PC-9 (cell line): ENCODE measurements at regions not wholly inside any gene's neighbourhood (a gene's known extent, or its start where the extent isn't known, plus 50 kb on each side); places are given as distances from the start of the nearest gene placed in this dataset.

Experiments used
- BruUV-seq: library from RNA; stranded (reverse); fragments of 400-500 nt; replicated peaks from 2 replicates; lab custom pipeline; 2021; lab: Mats Ljungman, UMichigan
- CTCF ChIA-PET: fragments of 300-600 bp; sonication (Branson Sonifier 250); formaldehyde crosslinking; loops from one replicate; lab custom pipeline; 2022; ENCODE audit warnings: antibody characterized with exemption; lab: Charles Lee
- POLR2A ChIA-PET: fragments of 300-600 bp; sonication (Branson Sonifier 250); formaldehyde crosslinking; loops from one replicate; lab custom pipeline; 2022; ENCODE audit warnings: antibody characterized with exemption; ENCODE audit not compliant: unreplicated experiment; lab: Charles Lee
- DNase-seq, 2 experiments: peaks; one replicate each; pipeline versions ENCODE4 v3.0.0 to v3.0.0-alpha.2; 2015 to 2022; ENCODE audit warnings: mixed read lengths in 1 of 2
- H2AFZ ChIP-seq: fragments of 200-600 bp; sonication (generic); 2 replicates; pipeline ENCODE4 v1.8.1; 2017; ENCODE audit warnings: antibody characterized with exemption
- H3F3A ChIP-seq: fragments of 200-600 bp; sonication (generic); 2 replicates; pipeline ENCODE4 v1.8.1; 2017; ENCODE audit warnings: antibody characterized with exemption, mild to moderate bottlenecking, low read depth; ENCODE audit not compliant: insufficient read depth
- H3K27ac ChIP-seq: fragments of 200-600 bp; sonication (generic); 2 replicates; pipeline ENCODE4 v1.6.1; 2016; ENCODE audit warnings: mixed run types
- H3K27me3 ChIP-seq: fragments of 200-600 bp; sonication (generic); 2 replicates; pipeline ENCODE4 v1.6.1; 2016; ENCODE audit warnings: low read depth, mixed run types; ENCODE audit not compliant: insufficient read depth
- H3K36me3 ChIP-seq: fragments of 200-600 bp; sonication (generic); 2 replicates; pipeline ENCODE4 v1.6.1; 2016; ENCODE audit warnings: low read depth, mixed run types
- H3K4me1 ChIP-seq: fragments of 200-600 bp; sonication (generic); replicated peaks from 2 replicates; pipeline ENCODE4 v1.6.1; 2016; ENCODE audit warnings: mixed run types; ENCODE audit not compliant: insufficient read depth
- H3K4me2 ChIP-seq: fragments of 200-600 bp; sonication (generic); 2 replicates; pipeline ENCODE4 v1.6.1; 2017; ENCODE audit warnings: mixed run types
- H3K4me3 ChIP-seq: fragments of 200-600 bp; sonication (generic); 2 replicates; pipeline ENCODE4 v1.6.1; 2016; ENCODE audit warnings: mixed run types
- H3K79me2 ChIP-seq: fragments of 200-600 bp; sonication (generic); 2 replicates; pipeline ENCODE4 v1.6.1; 2017; ENCODE audit warnings: low read depth, mixed run types
- H3K9me2 ChIP-seq: fragments of 200-600 bp; sonication (generic); 2 replicates; pipeline ENCODE4 v1.8.1; 2017; ENCODE audit warnings: mild to moderate bottlenecking; ENCODE audit not compliant: insufficient read depth
- H3K9me3 ChIP-seq: fragments of 200-600 bp; sonication (generic); 2 replicates; pipeline ENCODE4 v1.8.1; 2016; ENCODE audit warnings: low read depth; ENCODE audit not compliant: insufficient read depth
- H4K20me1 ChIP-seq: fragments of 200-600 bp; sonication (generic); 2 replicates; pipeline ENCODE4 v1.8.1; 2017; ENCODE audit not compliant: insufficient read depth
- EZH2 ChIP-seq: fragments of 200-600 bp; sonication (generic); IDR thresholded peaks from 2 replicates; pipeline ENCODE4 v1.8.0; 2017; ENCODE audit warnings: antibody characterized with exemption, low read depth
- intact Hi-C: fragments of 100-400 bp; cut with micrococcal nuclease; formaldehyde crosslinking; loops from one replicate; pipeline ENCODE4 v1.10.0; 2022; ENCODE audit not compliant: unreplicated experiment
- TF ChIP-seq, protein P1 (sequence below): fragments of 200-600 bp; sonication (generic); conservative IDR thresholded peaks from 2 replicates; pipeline ENCODE4 v1.6.1; 2017; ENCODE audit warnings: mixed run types, antibody characterized with exemption, mild to moderate bottlenecking, moderate library complexity

DNA sequence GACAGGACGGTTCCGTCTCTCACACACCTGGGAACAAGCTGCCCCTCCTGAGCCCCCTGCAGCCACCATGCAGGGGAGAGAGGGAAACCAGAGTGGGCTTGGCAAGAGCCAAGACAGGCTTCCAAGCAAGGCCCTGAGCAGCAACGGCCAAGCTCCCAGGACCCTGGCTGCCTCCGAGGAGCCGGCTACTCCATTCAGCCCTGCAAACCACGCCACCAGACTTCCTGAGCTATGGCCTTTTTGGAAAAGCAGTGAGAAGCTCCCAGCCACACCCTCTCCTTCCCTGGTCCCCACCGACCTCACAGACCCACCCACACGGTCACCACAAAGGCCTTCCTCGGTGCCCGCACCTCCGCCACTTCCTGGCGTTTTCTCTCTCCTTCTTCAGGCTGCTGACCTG, 479.0 kb downstream of the BRD1 start:
- no peak overlapping the region for H3K4me3 ChIP-seq
- BruUV-seq, result no TSS peak
- no peaks in the 10 kb centered on the region for H3K9me2 ChIP-seq
- no peaks in the 10 kb centered on the region for H3K79me2 ChIP-seq
- no peak overlapping the region for H3K4me2 ChIP-seq
- H3K9me3 ChIP-seq, result no peaks in the 10 kb centered on the region
- no peak overlapping the region for H3K27ac ChIP-seq
- H4K20me1 ChIP-seq, result no peaks in the 10 kb centered on the region
- no peak overlapping the region for H2AFZ ChIP-seq
- no peak for DNase-seq
- no peaks in the 10 kb centered on the region for H3F3A ChIP-seq
- CTCF ChIA-PET, result no interaction called here
- no peaks in the 10 kb centered on the region for H3K36me3 ChIP-seq
- peaks cover 100% of the 10 kb centered on the region for H3K27me3 ChIP-seq
- intact Hi-C loops, result no loop called here
- POLR2A ChIA-PET, result no interaction called here
- TF ChIP-seq, protein P1, sequence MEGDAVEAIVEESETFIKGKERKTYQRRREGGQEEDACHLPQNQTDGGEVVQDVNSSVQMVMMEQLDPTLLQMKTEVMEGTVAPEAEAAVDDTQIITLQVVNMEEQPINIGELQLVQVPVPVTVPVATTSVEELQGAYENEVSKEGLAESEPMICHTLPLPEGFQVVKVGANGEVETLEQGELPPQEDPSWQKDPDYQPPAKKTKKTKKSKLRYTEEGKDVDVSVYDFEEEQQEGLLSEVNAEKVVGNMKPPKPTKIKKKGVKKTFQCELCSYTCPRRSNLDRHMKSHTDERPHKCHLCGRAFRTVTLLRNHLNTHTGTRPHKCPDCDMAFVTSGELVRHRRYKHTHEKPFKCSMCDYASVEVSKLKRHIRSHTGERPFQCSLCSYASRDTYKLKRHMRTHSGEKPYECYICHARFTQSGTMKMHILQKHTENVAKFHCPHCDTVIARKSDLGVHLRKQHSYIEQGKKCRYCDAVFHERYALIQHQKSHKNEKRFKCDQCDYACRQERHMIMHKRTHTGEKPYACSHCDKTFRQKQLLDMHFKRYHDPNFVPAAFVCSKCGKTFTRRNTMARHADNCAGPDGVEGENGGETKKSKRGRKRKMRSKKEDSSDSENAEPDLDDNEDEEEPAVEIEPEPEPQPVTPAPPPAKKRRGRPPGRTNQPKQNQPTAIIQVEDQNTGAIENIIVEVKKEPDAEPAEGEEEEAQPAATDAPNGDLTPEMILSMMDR, result no peak
- no peaks in the 10 kb centered on the region for H3K4me1 ChIP-seq

- Histone ChIP-seq H3K4me2 (no peak overlapping the region), H3K4me3 (no peak overlapping the region), H3K9me3 (no peaks in the 10 kb centered on the region), H4K20me1 (no peaks in the 10 kb centered on the region), H2AFZ (no peak overlapping the region), H3K4me1 (no peaks in the 10 kb centered on the region), H3K36me3 (no peaks in the 10 kb centered on the region), H3F3A (no peaks in the 10 kb centered on the region), H3K27me3 (peaks cover 100% of the 10 kb centered on the region), H3K27ac (no peak overlapping the region), H3K79me2 (no peaks in the 10 kb centered on the region), H3K9me2 (no peaks in the 10 kb centered on the region)
- DNase-seq, result no peak
- TF ChIP-seq, protein P1, result no peak
- no peak for TF ChIP-seq EZH2
- ChIA-PET POLR2A (no interaction called here), CTCF (no interaction called here)
- no TSS peak for BruUV-seq
- intact Hi-C loops, result no loop called here
These were observed 480.3 kb downstream of the BRD1 start for GRCh38 chr22:49347376-49347775.

- H3K9me3 ChIP-seq, result no peaks in the 10 kb centered on the region
- no peak overlapping the region for H3K4me3 ChIP-seq
- no peak overlapping the region for H3K27ac ChIP-seq
- TF ChIP-seq, protein P1, result no peak
- TF ChIP-seq EZH2, result no peak
- no TSS peak for BruUV-seq
- H3K79me2 ChIP-seq, result no peaks in the 10 kb centered on the region
- CTCF ChIA-PET, result no interaction called here
- peaks cover 100% of the 10 kb centered on the region for H3K27me3 ChIP-seq
- no peak overlapping the region for H2AFZ ChIP-seq
- POLR2A ChIA-PET, result no interaction called here
- no peaks in the 10 kb centered on the region for H3K9me2 ChIP-seq
- no peaks in the 10 kb centered on the region for H3K4me1 ChIP-seq
- no peak for DNase-seq
- H3K36me3 ChIP-seq, result no peaks in the 10 kb centered on the region
- no peaks in the 10 kb centered on the region for H4K20me1 ChIP-seq
- no peaks in the 10 kb centered on the region for H3F3A ChIP-seq
- no peak overlapping the region for H3K4me2 ChIP-seq
- intact Hi-C loops, result no loop called here
These were observed 481.8 kb downstream of the BRD1 start for GRCh38 chr22:49345896-49346295.
